NOMO-1 treated with dmso at 0.1 percent for 144 hours (cell line): ENCODE measurements at regions not wholly inside any gene's neighbourhood (a gene's known extent, or its start where the extent isn't known, plus 50 kb on each side); places are given as distances from the start of the nearest gene placed in this dataset.
"Not testable (repeated sequence)": the region's sequence is repeated elsewhere in the genome, so short reads cannot be mapped to it uniquely, and the experiment has no call there.

Experiments
- DNase-seq: peaks from one replicate; lab custom pipeline; 2025; ENCODE audit not compliant: unreplicated experiment; lab: John Stamatoyannopoulos, UW

GRCh38 chrX:41033299-41033698 lies 51.9 kb upstream of the USP9X start:
- DNase-seq = no peak

- DNase-seq = not testable (repeated sequence)
These were observed 50.3 kb upstream of the USP9X start for GRCh38 chrX:41034902-41035301.
